GM04504 (cell line): ENCODE measurements at regions not wholly inside any gene's neighbourhood (a gene's known extent, or its start where the extent isn't known, plus 50 kb on each side); places are given as distances from the start of the nearest gene placed in this dataset.
"Not testable (repeated sequence)": the region's sequence is repeated elsewhere in the genome, so short reads cannot be mapped to it uniquely, and the experiment has no call there.

Experiments
- DNase-seq: peaks from one replicate; pipeline ENCODE4 v3.0.0-alpha.2; 2012; ENCODE audit warnings: low read depth

GRCh38 chr12:86572455-86572854 lies 316.3 kb upstream of the MGAT4C start:
- DNase-seq: no peak

- DNase-seq: no peak
These were observed 308.8 kb upstream of the MGAT4C start for GRCh38 chr12:86565038-86565437.

GRCh38 chr12:86555491-86555890 lies 299.3 kb upstream of the MGAT4C start:
- DNase-seq: not testable (repeated sequence)

- no peak for DNase-seq
These were observed 295.0 kb upstream of the MGAT4C start for GRCh38 chr12:86551146-86551571.

GRCh38 chr12:86550218-86551145 lies 294.3 kb upstream of the MGAT4C start:
- DNase-seq: no peak

GRCh38 chr12:86543716-86544115 lies 287.5 kb upstream of the MGAT4C start:
- no peak for DNase-seq

- DNase-seq: no peak
These were observed 274.9 kb upstream of the MGAT4C start for GRCh38 chr12:86530996-86531655.

- no peak for DNase-seq
These were observed 269.9 kb upstream of the MGAT4C start for GRCh38 chr12:86526060-86526595.

- DNase-seq: no peak
These were observed 267.7 kb upstream of the MGAT4C start for GRCh38 chr12:86523844-86524243.

GRCh38 chr12:86521870-86522269 lies 265.7 kb upstream of the MGAT4C start:
- DNase-seq: no peak

GRCh38 chr12:86513226-86513625 lies 257.0 kb upstream of the MGAT4C start:
- no peak for DNase-seq

- DNase-seq: no peak
These were observed 240.4 kb upstream of the MGAT4C start for GRCh38 chr12:86496595-86496994.

GRCh38 chr12:86484473-86484872 lies 228.3 kb upstream of the MGAT4C start:
- DNase-seq: no peak

GRCh38 chr12:86473231-86473630 lies 217.0 kb upstream of the MGAT4C start:
- DNase-seq: no peak

- no peak for DNase-seq
These were observed 200.6 kb upstream of the MGAT4C start for GRCh38 chr12:86456776-86457175.

GRCh38 chr12:86456241-86456640 lies 200.1 kb upstream of the MGAT4C start:
- DNase-seq: no peak

GRCh38 chr12:86445356-86445755 lies 189.2 kb upstream of the MGAT4C start:
- DNase-seq: no peak

GRCh38 chr12:86435053-86435452 lies 178.9 kb upstream of the MGAT4C start:
- no peak for DNase-seq

GRCh38 chr12:86429824-86430223 lies 173.6 kb upstream of the MGAT4C start:
- DNase-seq: no peak

GRCh38 chr12:86421333-86421732 lies 165.1 kb upstream of the MGAT4C start:
- no peak for DNase-seq

- no peak for DNase-seq
These were observed 158.0 kb upstream of the MGAT4C start for GRCh38 chr12:86414201-86414600.

GRCh38 chr12:86411710-86412109 lies 155.5 kb upstream of the MGAT4C start:
- DNase-seq: no peak

- DNase-seq: no peak
These were observed 151.5 kb upstream of the MGAT4C start for GRCh38 chr12:86407620-86408208.
